ENCODE measurements at regions not wholly inside any gene's neighbourhood (a gene's known extent, or its start where the extent isn't known, plus 50 kb on each side); places are given as distances from the start of the nearest gene placed in this dataset.
"Not testable (repeated sequence)": the region's sequence is repeated elsewhere in the genome, so short reads cannot be mapped to it uniquely, and the experiment has no call there.

GRCh38 chr1:220475608-220476007, 52.3 kb upstream of the MARK1 start:
- not testable (repeated sequence) for DNase-seq (ENCODE audit: low spot score)

GRCh38 chr1:220475141-220475540, 52.8 kb upstream of the MARK1 start:
- DNase-seq (ENCODE audit: low spot score) = not testable (repeated sequence)

GRCh38 chr1:220473440-220473839, 54.5 kb upstream of the MARK1 start:
- DNase-seq (ENCODE audit: low spot score) = no peak

- no peak for DNase-seq (ENCODE audit: low spot score)
Observed at GRCh38 chr1:220462752-220463151, 65.2 kb upstream of the MARK1 start.

- DNase-seq (ENCODE audit: low spot score) = no peak
Observed at GRCh38 chr1:220458936-220459335, 69.0 kb upstream of the MARK1 start.

GRCh38 chr1:220457957-220458609, 69.9 kb upstream of the MARK1 start:
- no peak for DNase-seq (ENCODE audit: low spot score)

GRCh38 chr1:220455559-220455958, 72.4 kb upstream of the MARK1 start:
- no peak for DNase-seq (ENCODE audit: low spot score)

- DNase-seq (ENCODE audit: low spot score) = no peak
Observed at GRCh38 chr1:220454155-220454777, 73.7 kb upstream of the MARK1 start.

- DNase-seq (ENCODE audit: low spot score) = no peak
Observed at GRCh38 chr1:220453371-220453770, 74.6 kb upstream of the MARK1 start.

- DNase-seq (ENCODE audit: low spot score) = peak; percentile 47
Observed at GRCh38 chr1:220451532-220451931, 76.4 kb upstream of the MARK1 start.

- DNase-seq (ENCODE audit: low spot score) = no peak
Observed at GRCh38 chr1:220450927-220451326, 77.0 kb upstream of the MARK1 start.

- no peak for DNase-seq (ENCODE audit: low spot score)
Observed at GRCh38 chr1:220448217-220448616, 79.7 kb upstream of the MARK1 start.

GRCh38 chr1:220444586-220444985, 83.3 kb upstream of the MARK1 start:
- not testable (repeated sequence) for DNase-seq (ENCODE audit: low spot score)

GRCh38 chr1:220441211-220441610, 86.7 kb upstream of the MARK1 start:
- no peak for DNase-seq (ENCODE audit: low spot score)

GRCh38 chr1:220438741-220439140, 89.2 kb upstream of the MARK1 start:
- no peak for DNase-seq (ENCODE audit: low spot score)

- no peak for DNase-seq (ENCODE audit: low spot score)
Observed at GRCh38 chr1:220432408-220432807, 95.5 kb upstream of the MARK1 start.

GRCh38 chr1:220431554-220432239, 96.2 kb upstream of the MARK1 start:
- no peak for DNase-seq (ENCODE audit: low spot score)

GRCh38 chr1:220430586-220430985, 97.3 kb upstream of the MARK1 start:
- no peak for DNase-seq (ENCODE audit: low spot score)

GRCh38 chr1:220430059-220430458, 97.9 kb upstream of the MARK1 start:
- peak; percentile 19 for DNase-seq (ENCODE audit: low spot score)

GRCh38 chr1:220426989-220427388, 100.9 kb upstream of the MARK1 start:
- DNase-seq (ENCODE audit: low spot score) = no peak

- no peak for DNase-seq (ENCODE audit: low spot score)
Observed at GRCh38 chr1:220425852-220426251, 102.1 kb upstream of the MARK1 start.

GRCh38 chr1:220421508-220421907, 106.4 kb upstream of the MARK1 start:
- no peak for DNase-seq (ENCODE audit: low spot score)

- DNase-seq (ENCODE audit: low spot score) = no peak
Observed at GRCh38 chr1:220420726-220421125, 107.2 kb upstream of the MARK1 start.

Data from HuH-7 (cell line).